ENCODE measurements at regions not wholly inside any gene's neighbourhood (a gene's known extent, or its start where the extent isn't known, plus 50 kb on each side); places are given as distances from the start of the nearest gene placed in this dataset.

DNA sequence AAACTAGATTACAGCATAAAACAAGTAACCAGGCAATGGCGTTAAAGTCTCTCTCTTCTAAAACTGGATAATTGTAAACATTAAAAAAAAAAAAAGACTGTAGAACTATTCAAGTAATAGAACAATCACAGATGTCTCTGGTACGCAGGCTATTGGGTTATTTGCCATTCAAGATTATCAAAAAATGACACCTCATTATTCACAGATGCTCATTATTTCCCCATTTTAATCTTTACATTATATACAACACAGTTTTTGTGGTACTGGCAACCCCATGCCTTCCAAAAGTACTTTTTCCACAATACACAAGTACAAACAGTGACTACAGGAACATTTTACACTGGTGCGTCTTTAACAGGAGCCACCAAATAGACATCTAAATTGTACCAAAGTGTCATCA, 109.4 kb downstream of the ZNF608 start:
- Histone ChIP-seq H2AFZ (ENCODE audit: control insufficient read depth, low read length) (no peak overlapping the region), H3K9me3 (ENCODE audit: control insufficient read depth, low read depth, low read length) (no peaks in the 10 kb centered on the region), H3K4me3 (ENCODE audit: control insufficient read depth in 2 of 3, extremely low read depth in 1 of 3, insufficient read depth in 2 of 3, low read depth in 1 of 3, low read length in 3 of 3) (no peak overlapping the region), H3K9me1 (ENCODE audit: control insufficient read depth, extremely low read depth, insufficient read depth, low read length) (no peaks in the 10 kb centered on the region), H3K79me2 (ENCODE audit: control insufficient read depth, insufficient read depth, low read length) (no peaks in the 10 kb centered on the region), H3K27ac (ENCODE audit: control insufficient read depth, insufficient read depth, low read length) (no peak overlapping the region), H3K4me2 (ENCODE audit: control insufficient read depth, extremely low read depth, insufficient read depth, low read depth, low read length) (no peak overlapping the region), H3K4me1 (ENCODE audit: control insufficient read depth, extremely low read depth, insufficient read depth, low read length) (no peaks in the 10 kb centered on the region), H3K36me3 (ENCODE audit: control insufficient read depth in 2 of 2, extremely low read depth in 1 of 2, insufficient read depth in 2 of 2, low read length in 2 of 2) (no peaks in the 10 kb centered on the region), H3K27me3 (ENCODE audit: control insufficient read depth, extremely low read depth, insufficient read depth, low read length) (no peaks in the 10 kb centered on the region), H3K9ac (ENCODE audit: control insufficient read depth, extremely low read depth, insufficient read depth, low read length) (no peak overlapping the region), H4K20me1 (ENCODE audit: control insufficient read depth, extremely low read depth, insufficient read depth, low read length) (no peaks in the 10 kb centered on the region)
- FAIRE-seq (no peak), DNase-seq (ENCODE audit: low read depth, low spot score) (no peak)
- dilution Hi-C loops (cut with MboI; ENCODE audit: extremely low pct_ligation_motif_present, low sequenced_read_pairs): no loop called here
- no peak for TF ChIP-seq EZH2 (IDR thresholded peaks at IDR 0.05; ENCODE audit: low read length)
- TF ChIP-seq, protein P1, sequence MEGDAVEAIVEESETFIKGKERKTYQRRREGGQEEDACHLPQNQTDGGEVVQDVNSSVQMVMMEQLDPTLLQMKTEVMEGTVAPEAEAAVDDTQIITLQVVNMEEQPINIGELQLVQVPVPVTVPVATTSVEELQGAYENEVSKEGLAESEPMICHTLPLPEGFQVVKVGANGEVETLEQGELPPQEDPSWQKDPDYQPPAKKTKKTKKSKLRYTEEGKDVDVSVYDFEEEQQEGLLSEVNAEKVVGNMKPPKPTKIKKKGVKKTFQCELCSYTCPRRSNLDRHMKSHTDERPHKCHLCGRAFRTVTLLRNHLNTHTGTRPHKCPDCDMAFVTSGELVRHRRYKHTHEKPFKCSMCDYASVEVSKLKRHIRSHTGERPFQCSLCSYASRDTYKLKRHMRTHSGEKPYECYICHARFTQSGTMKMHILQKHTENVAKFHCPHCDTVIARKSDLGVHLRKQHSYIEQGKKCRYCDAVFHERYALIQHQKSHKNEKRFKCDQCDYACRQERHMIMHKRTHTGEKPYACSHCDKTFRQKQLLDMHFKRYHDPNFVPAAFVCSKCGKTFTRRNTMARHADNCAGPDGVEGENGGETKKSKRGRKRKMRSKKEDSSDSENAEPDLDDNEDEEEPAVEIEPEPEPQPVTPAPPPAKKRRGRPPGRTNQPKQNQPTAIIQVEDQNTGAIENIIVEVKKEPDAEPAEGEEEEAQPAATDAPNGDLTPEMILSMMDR (optimal IDR thresholded peaks at IDR 0.05 in 1 of 3, IDR thresholded peaks at IDR 0.05 in 1 of 3, conservative IDR thresholded peaks at IDR 0.05 in 1 of 3; ENCODE audit: extremely low read depth in 1 of 3, insufficient read depth in 2 of 3, low read length in 3 of 3): no peak

DNA sequence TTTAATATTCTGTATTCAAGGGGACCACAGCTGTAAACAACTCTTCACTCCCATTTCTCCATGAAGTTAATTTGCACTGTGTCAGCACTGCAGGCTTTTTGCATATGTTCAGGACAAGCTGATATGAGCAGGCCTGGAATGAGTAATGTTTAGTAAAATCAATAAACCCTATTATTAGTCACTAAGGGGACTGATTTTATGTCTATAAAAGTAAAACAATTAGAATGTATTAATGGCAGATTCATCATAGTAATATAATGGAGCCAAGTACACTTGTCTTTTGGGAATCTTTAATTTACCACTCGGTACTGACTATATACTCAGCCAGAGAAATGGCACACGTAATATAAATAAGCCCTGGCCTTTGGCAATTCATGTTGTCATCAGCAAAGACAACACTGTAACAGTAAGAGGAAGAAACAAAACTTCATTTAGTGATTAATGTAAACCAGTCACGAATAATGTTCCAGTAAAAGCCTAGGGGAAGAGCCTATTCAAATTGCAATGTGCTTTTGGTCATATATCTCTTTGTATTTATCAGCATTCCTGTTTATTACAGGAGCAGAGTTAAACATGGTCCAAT, 111.6 kb downstream of the ZNF608 start:
- Histone ChIP-seq H3K9me1 (ENCODE audit: control insufficient read depth, extremely low read depth, insufficient read depth, low read length) (no peaks in the 10 kb centered on the region), H3K9ac (ENCODE audit: control insufficient read depth, extremely low read depth, insufficient read depth, low read length) (no peak overlapping the region), H3K4me3 (ENCODE audit: control insufficient read depth in 2 of 3, extremely low read depth in 1 of 3, insufficient read depth in 2 of 3, low read depth in 1 of 3, low read length in 3 of 3) (no peak overlapping the region), H2AFZ (ENCODE audit: control insufficient read depth, low read length) (no peak overlapping the region), H3K27me3 (ENCODE audit: control insufficient read depth, extremely low read depth, insufficient read depth, low read length) (no peaks in the 10 kb centered on the region), H3K27ac (ENCODE audit: control insufficient read depth, insufficient read depth, low read length) (no peak overlapping the region), H4K20me1 (ENCODE audit: control insufficient read depth, extremely low read depth, insufficient read depth, low read length) (no peaks in the 10 kb centered on the region), H3K4me1 (ENCODE audit: control insufficient read depth, extremely low read depth, insufficient read depth, low read length) (no peaks in the 10 kb centered on the region), H3K4me2 (ENCODE audit: control insufficient read depth, extremely low read depth, insufficient read depth, low read depth, low read length) (no peak overlapping the region), H3K9me3 (ENCODE audit: control insufficient read depth, low read depth, low read length) (no peaks in the 10 kb centered on the region), H3K79me2 (ENCODE audit: control insufficient read depth, insufficient read depth, low read length) (no peaks in the 10 kb centered on the region), H3K36me3 (ENCODE audit: control insufficient read depth in 2 of 2, extremely low read depth in 1 of 2, insufficient read depth in 2 of 2, low read length in 2 of 2) (no peaks in the 10 kb centered on the region)
- FAIRE-seq: no peak
- dilution Hi-C loops (cut with MboI; ENCODE audit: extremely low pct_ligation_motif_present, low sequenced_read_pairs): no loop called here
- no peak for TF ChIP-seq EZH2 (IDR thresholded peaks at IDR 0.05; ENCODE audit: low read length)
- TF ChIP-seq, protein P1 (optimal IDR thresholded peaks at IDR 0.05 in 1 of 3, IDR thresholded peaks at IDR 0.05 in 1 of 3, conservative IDR thresholded peaks at IDR 0.05 in 1 of 3; ENCODE audit: extremely low read depth in 1 of 3, insufficient read depth in 2 of 3, low read length in 3 of 3): no peak
- DNase-seq (ENCODE audit: low read depth, low spot score): no peak

All from keratinocyte (primary cell).